ENCODE measurements at regions not wholly inside any gene's neighbourhood (a gene's known extent, or its start where the extent isn't known, plus 50 kb on each side); places are given as distances from the start of the nearest gene placed in this dataset.

DNA sequence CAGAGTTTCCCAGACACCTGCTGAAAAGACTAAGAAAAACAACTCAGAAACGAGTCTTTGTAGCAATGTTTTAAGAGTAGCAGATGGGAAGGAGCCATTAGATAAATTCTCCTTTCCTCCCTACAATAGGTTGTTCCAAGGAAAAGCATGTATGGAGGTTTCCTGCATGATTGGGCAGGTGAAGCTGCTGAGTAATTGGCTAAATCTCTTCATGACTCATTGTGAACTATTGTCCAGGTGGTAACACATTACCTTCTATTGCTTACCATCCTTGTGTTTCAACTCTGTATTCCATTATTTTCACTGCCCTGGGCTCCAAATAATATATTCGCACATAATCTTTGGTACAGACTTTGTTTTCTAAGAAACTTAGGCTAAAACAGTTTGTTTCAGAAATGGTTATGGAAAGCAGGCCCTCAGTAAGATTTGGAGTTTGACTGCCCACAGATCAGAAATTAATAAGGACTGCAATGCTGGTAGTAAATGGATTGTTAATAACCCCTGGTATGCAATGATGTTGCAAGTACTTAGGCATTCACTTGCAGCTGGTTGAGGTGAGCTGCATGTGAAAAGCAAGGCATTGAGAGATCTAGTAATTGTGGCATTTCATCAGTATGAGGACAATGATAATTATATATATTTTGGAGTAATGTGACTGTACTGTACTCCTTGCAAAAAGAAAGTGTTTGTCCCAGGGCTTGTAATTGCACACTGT is 281.4 kb upstream of the VLDLR start:
- ATAC-seq (ENCODE audit: low read depth) (no peak), DNase-seq (no peak)
- H3K9me3 Mint-ChIP-seq = no peaks in the 10 kb centered on the region
- H3K4me3 Mint-ChIP-seq = no peak overlapping the region
- no peak overlapping the region for H3K27ac Mint-ChIP-seq
- H3K4me1 Mint-ChIP-seq = no peaks in the 10 kb centered on the region
- H3K36me3 Mint-ChIP-seq = no peaks in the 10 kb centered on the region
- no peaks in the 10 kb centered on the region for H3K27me3 Mint-ChIP-seq
- POLR2A ChIA-PET = no interaction called here

DNA sequence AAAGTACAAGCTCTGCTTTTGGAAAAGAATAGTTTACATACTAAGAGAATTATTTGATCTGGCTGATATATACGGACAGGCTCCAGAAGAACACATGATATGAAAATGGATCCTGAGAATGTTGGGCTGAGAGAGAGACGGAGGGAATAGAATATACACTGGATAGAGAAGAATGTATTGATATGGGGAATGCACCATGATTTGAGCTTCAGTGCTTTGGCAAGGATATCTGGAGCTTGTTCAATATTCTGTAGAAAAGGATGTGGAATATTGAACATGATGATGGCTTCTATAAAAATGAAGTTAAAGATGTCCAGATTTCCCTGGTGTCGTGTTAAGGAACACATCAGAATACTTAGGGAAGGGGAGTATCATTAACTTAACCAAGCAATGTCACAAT is 280.5 kb upstream of the VLDLR start:
- DNase-seq (no peak), ATAC-seq (ENCODE audit: low read depth) (no peak)
- POLR2A ChIA-PET = no interaction called here
- no peaks in the 10 kb centered on the region for H3K36me3 Mint-ChIP-seq
- no peaks in the 10 kb centered on the region for H3K9me3 Mint-ChIP-seq
- no peaks in the 10 kb centered on the region for H3K4me1 Mint-ChIP-seq
- H3K27me3 Mint-ChIP-seq = no peaks in the 10 kb centered on the region
- H3K27ac Mint-ChIP-seq = no peak overlapping the region
- H3K4me3 Mint-ChIP-seq = no peak overlapping the region

DNA sequence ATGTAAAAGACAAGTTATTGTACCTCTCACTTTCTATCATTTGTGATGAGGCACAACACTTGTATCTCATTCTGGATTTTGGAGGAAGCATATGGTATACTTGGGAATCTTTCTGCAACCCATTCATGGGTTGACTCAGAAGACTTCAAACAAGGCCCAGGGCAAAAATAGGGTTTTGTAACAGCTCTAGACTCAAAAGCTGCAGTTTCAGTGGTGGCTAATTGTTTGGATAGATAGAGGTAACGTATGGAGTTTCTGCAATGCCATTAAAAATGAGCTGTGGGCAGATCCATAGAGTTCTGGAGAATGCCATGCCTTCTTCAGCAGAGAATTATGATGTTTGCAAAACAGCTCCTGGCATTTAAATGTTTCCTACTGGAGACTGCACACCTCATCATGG is 279.6 kb upstream of the VLDLR start:
- DNase-seq = no peak
- H3K9me3 Mint-ChIP-seq = no peaks in the 10 kb centered on the region
- no peaks in the 10 kb centered on the region for H3K27me3 Mint-ChIP-seq
- H3K4me1 Mint-ChIP-seq = no peaks in the 10 kb centered on the region
- H3K4me3 Mint-ChIP-seq = no peak overlapping the region
- H3K36me3 Mint-ChIP-seq = no peaks in the 10 kb centered on the region
- POLR2A ChIA-PET = no interaction called here
- H3K27ac Mint-ChIP-seq = no peak overlapping the region
- ATAC-seq (ENCODE audit: low read depth) = no peak

DNA sequence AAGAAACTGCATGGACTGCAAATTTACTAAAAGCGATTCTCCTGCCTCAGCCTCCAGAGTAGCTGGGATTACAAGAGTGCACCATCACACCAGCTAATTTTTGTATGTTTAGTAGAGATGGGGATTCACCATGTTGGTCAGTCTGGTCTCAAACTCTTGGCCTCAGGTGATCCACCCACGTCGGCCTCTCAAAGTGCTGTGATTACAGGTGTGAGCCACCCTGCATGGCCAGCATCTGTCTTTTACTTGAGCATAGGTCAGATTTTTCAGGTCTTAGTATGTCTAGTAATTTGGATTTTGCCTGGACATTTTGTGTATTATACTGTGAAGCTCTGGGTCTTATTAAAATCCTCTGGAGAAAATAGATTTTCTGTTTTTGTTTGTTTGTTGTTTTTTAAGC is 277.8 kb upstream of the VLDLR start:
- no peak overlapping the region for H3K4me3 Mint-ChIP-seq
- no peaks in the 10 kb centered on the region for H3K36me3 Mint-ChIP-seq
- peaks cover 3% of the 10 kb centered on the region for H3K9me3 Mint-ChIP-seq
- no peak for ATAC-seq (ENCODE audit: low read depth)
- POLR2A ChIA-PET = no interaction called here
- H3K4me1 Mint-ChIP-seq = no peaks in the 10 kb centered on the region
- H3K27me3 Mint-ChIP-seq = no peaks in the 10 kb centered on the region
- no peak for DNase-seq
- H3K27ac Mint-ChIP-seq = no peak overlapping the region

DNA sequence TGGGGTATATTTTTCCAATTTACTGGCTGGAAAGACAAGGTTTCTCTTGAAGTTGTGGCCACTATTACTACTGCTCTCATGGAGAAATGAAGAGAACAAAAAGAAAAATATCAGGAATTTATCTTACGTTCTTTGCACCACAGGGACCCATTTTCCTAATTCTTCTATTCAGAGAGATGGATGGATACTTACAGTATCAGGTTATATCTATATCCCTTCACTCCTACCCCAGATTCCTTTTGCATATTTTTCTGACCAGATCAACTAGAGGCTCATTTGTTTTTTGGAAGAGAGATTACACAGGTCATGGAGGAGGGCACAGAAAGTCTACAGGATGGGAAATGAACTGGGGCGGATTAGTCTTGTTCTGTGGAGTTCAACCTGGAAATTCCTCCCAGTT is 277.2 kb upstream of the VLDLR start:
- peaks cover 3% of the 10 kb centered on the region for H3K9me3 Mint-ChIP-seq
- POLR2A ChIA-PET = no interaction called here
- no peak for ATAC-seq (ENCODE audit: low read depth)

DNA sequence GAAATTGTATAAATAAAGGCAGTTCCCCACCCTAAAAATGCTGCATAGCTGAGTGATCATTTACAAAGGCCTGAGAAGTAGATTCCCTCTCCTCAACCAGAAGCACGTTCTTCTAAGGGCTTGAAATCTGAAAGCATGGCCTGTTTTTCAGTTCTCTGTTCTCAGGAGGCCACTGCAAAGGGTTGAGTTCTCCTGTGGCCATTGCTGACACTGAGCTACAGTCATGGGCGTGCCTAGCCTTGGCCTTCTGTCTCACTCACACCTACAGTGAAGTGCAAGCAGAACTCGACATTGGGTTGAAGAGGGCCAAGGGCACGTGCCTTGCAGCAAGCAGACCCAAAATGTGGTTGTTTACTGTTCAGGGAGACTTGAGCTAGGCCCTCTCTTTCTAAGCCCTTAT is 276.6 kb upstream of the VLDLR start:
- DNase-seq = no peak
- H3K4me1 Mint-ChIP-seq = no peaks in the 10 kb centered on the region
- ATAC-seq (ENCODE audit: low read depth) = no peak
- POLR2A ChIA-PET = no interaction called here
- H3K4me3 Mint-ChIP-seq = no peak overlapping the region
- H3K27me3 Mint-ChIP-seq = no peaks in the 10 kb centered on the region
- H3K27ac Mint-ChIP-seq = no peak overlapping the region
- H3K36me3 Mint-ChIP-seq = no peaks in the 10 kb centered on the region
- peaks cover 3% of the 10 kb centered on the region for H3K9me3 Mint-ChIP-seq

More for the DNA sequence above, 277.2 kb upstream of the VLDLR start:
- Mint-ChIP-seq H3K27ac (no peak overlapping the region), H3K27me3 (no peaks in the 10 kb centered on the region), H3K4me3 (no peak overlapping the region), H3K36me3 (no peaks in the 10 kb centered on the region), H3K4me1 (no peaks in the 10 kb centered on the region)
- DNase-seq = no peak

DNA sequence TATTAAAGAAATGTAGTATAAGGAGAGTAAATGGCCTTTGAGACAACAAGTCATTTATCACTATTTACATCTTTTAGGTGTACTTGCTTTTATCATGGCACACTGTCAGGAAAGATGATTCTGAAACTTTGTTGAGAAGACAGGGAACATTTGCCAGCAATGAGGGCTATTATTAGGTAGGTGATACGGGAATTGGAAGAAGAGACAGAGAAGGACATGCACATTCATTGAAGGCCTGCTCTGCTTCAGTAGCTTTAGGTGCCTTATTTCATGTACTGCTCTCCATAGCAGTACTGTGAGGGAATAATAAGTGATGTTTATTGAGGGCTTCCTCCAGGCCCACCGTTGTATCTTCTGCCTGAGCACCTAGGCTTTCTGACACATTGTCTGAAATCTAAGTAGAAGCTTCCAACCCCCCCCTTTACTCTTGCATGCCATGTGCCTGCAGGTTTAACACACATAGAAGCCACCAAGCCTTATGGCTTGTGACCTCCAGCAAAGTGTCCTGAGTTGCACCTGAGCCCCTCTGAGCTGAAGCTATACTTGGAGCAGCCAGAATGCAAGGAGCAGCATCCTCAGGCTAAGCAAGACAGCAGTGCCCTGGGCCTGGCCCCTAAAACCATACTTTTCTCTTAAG is 275.2 kb upstream of the VLDLR start:
- Mint-ChIP-seq H3K4me3 (no peak overlapping the region), H3K9me3 (peaks cover 3% of the 10 kb centered on the region), H3K27me3 (no peaks in the 10 kb centered on the region), H3K4me1 (no peaks in the 10 kb centered on the region), H3K27ac (no peak overlapping the region), H3K36me3 (no peaks in the 10 kb centered on the region)
- DNase-seq = no peak
- ATAC-seq (ENCODE audit: low read depth) = no peak
- POLR2A ChIA-PET = no interaction called here

DNA sequence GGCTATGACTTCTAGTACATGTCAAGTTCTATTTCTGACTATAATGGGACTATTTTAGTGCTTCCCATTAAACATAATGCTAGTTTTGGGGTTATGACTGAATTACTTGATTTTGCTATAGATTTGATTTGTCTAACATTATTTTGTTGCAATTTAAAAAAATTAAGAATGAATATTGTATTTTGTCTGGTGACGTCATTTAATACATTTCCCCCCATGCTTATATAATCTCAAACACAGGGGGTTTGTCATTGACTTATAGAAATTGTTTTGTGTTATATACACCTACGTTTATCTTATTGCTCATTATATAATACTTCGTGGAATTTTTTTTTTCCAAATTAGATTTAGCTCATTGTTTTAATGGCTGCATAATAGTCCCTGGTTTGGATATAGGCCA is 270.3 kb upstream of the VLDLR start:
- H3K27ac Mint-ChIP-seq = no peak overlapping the region
- no peak for DNase-seq
- ATAC-seq (ENCODE audit: low read depth) = no peak
- H3K4me3 Mint-ChIP-seq = no peak overlapping the region
- H3K27me3 Mint-ChIP-seq = peaks cover 2% of the 10 kb centered on the region
- POLR2A ChIA-PET = no interaction called here
- no peaks in the 10 kb centered on the region for H3K4me1 Mint-ChIP-seq
- peaks cover 3% of the 10 kb centered on the region for H3K9me3 Mint-ChIP-seq
- H3K36me3 Mint-ChIP-seq = no peaks in the 10 kb centered on the region

DNA sequence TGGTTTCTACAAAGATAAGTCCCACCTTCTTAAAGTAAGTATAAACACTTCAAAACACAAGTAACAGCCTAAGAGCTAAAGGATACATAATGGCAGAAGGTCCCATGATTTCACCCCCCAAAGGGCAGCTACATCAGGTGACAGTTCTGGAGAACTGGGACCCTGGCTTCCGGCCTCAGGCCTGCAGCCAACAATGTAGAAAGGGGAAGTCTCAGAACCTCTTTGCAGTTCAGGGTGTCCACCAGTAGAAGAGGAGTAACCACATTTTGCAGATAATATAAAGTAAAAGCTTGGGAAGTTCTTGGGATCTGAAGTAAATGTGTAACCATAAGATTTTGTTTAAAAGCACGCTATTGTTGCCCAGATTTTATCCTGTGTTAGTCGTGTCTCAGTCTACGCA is 267.4 kb upstream of the VLDLR start:
- H3K9me3 Mint-ChIP-seq = no peaks in the 10 kb centered on the region
- POLR2A ChIA-PET = no interaction called here
- no peaks in the 10 kb centered on the region for H3K36me3 Mint-ChIP-seq
- H3K27me3 Mint-ChIP-seq = peaks cover 4% of the 10 kb centered on the region
- no peak overlapping the region for H3K27ac Mint-ChIP-seq
- ATAC-seq (ENCODE audit: low read depth) (no peak), DNase-seq (no peak)
- H3K4me3 Mint-ChIP-seq = no peak overlapping the region
- no peaks in the 10 kb centered on the region for H3K4me1 Mint-ChIP-seq

DNA sequence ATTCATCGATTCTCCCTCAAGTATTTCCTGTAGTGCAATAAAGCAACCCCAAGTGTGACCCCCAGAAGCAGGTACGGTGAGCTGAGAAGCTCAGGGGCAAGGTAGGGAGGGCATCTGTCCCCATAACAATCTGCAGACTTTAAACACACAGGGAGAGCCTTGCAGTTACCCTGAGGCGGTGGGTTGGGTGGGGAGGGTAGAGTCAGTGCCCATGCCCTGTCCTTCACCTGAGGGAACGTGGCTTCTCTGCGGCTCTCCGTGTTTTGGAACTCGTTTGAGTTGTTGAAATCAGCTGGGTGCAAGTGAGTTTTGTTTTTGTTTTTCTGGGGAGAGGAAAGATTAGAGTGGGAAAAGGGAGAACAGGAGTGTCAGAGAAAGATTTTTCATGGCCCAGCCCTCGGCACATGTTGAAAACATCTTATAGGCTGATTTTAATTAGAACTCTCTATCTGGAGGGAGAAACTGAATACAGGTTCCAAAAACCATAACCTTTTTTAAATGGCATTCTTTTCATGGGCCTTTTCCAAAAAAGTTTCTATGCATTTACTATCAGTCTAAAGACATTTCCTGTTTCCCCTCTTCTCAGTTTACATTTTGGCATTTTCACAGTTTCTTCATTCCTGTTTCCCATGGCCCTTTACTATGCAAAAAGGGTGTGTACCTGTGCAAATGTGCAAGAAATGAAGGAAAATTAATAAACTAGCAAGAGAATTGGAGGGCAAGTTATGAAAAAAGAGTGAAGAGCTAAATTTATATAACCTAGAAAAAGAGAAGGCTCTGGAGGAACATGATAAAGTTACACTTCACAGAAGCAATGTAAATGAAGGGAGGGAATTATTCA is 266.5 kb upstream of the VLDLR start:
- Mint-ChIP-seq H3K4me1 (no peaks in the 10 kb centered on the region), H3K27me3 (peaks cover 4% of the 10 kb centered on the region), H3K4me3 (no peak overlapping the region), H3K9me3 (no peaks in the 10 kb centered on the region), H3K36me3 (no peaks in the 10 kb centered on the region), H3K27ac (no peak overlapping the region)
- POLR2A ChIA-PET = no interaction called here
- no peak for ATAC-seq (ENCODE audit: low read depth)
- no peak for DNase-seq

DNA sequence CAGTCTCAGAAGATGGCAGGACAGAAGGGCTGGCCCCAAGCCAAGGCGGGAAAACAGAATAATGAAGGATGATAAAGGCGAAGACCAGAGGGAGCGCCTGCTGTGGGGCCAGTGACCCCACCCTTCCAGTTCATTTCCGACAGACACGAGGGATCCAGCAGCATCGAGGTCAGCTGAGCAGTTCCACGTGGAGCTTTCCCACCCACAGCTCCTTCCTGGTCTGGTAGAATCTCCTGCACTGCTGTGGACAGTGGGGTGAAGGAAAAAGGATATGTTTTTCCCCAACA is 265.9 kb upstream of the VLDLR start:
- Mint-ChIP-seq H3K9me3 (no peaks in the 10 kb centered on the region), H3K27me3 (peaks cover 4% of the 10 kb centered on the region), H3K27ac (no peak overlapping the region), H3K4me3 (no peak overlapping the region), H3K36me3 (no peaks in the 10 kb centered on the region), H3K4me1 (no peaks in the 10 kb centered on the region)
- DNase-seq (no peak), ATAC-seq (ENCODE audit: low read depth) (no peak)
- POLR2A ChIA-PET = no interaction called here

DNA sequence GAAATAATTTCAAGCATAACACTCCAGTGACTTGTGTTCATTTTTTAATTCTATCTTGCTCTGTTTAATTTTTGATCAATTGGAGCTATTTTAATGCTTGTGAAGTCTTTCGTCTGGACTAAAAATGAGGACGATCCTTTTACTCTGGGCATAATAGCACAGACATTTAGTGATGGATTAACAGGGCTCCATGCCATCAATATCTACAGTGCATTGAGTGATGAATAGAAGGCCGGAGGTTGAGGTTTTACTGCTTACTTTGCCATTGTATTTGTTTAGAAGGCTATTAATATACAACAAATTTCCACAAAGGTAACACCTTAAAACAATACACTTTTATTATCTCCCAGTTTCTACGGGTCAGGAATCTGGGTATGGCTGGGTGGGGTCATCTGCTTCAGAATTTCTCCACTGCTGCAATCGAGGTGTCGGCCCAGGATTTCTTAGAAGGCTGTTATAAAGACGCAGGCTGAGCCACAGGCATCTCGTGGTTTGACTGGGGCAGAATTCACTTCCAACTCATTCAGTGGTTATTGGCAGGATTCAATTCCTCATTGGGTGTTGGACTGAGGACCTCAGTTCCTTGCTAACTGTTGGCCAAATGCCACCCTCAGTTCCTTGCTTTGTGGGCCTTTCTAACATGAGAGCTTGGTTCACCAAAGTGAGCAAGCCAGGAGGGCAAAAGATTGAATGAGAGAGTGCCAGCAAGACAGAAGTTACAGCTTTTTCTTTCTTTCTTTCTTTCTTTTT is 265.4 kb upstream of the VLDLR start:
- no peaks in the 10 kb centered on the region for H3K4me1 Mint-ChIP-seq
- no peak overlapping the region for H3K27ac Mint-ChIP-seq
- no peak overlapping the region for H3K4me3 Mint-ChIP-seq
- POLR2A ChIA-PET = no interaction called here
- H3K9me3 Mint-ChIP-seq = no peaks in the 10 kb centered on the region
- H3K27me3 Mint-ChIP-seq = peaks cover 4% of the 10 kb centered on the region
- DNase-seq (no peak), ATAC-seq (ENCODE audit: low read depth) (no peak)
- no peaks in the 10 kb centered on the region for H3K36me3 Mint-ChIP-seq

DNA sequence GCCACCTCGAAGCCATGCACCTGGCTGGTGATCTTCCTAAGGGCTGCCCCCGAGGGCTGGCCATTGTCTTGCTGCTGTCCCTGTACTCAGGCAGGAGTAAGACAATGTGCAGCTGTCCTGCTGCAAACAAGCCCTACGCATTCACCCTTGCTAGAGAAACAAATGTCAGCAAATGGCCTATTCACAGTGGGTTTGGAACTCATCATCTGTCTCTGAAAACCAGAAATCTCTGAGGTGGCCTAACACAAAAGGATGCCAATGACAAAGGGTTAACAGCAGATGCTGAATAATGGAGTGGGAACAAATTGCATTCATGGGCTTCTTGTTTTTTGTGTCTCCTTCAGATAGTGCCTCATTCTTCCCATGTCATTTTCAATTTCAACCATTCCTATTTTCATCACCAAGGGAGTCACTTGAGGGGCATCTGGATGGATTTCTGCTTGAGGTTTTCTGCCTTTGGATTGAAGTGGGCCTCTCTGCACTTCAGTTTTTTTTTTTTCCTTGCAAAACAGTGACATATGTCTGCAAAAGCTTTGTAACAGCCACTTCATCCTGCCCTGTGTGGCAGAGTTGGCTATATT is 261.6 kb upstream of the VLDLR start:
- Mint-ChIP-seq H3K36me3 (no peaks in the 10 kb centered on the region), H3K4me1 (no peaks in the 10 kb centered on the region), H3K4me3 (no peak overlapping the region), H3K27me3 (peaks cover 4% of the 10 kb centered on the region), H3K9me3 (no peaks in the 10 kb centered on the region), H3K27ac (no peak overlapping the region)
- no peak for DNase-seq
- ATAC-seq (ENCODE audit: low read depth) = no peak
- POLR2A ChIA-PET = no interaction called here
